ENCODE measurements at regions not wholly inside any gene's neighbourhood (a gene's known extent, or its start where the extent isn't known, plus 50 kb on each side); places are given as distances from the start of the nearest gene placed in this dataset.

- TF ChIP-seq MGA (IDR thresholded peaks at IDR 0.05) (no peak), ZNF143 (CRISPR knock-in tag; IDR thresholded peaks at IDR 0.05) (no peak)
Observed at GRCh38 chr4:128525387-128525786, 237.8 kb upstream of the PGRMC2 start (continued).
